ENCODE measurements at regions not wholly inside any gene's neighbourhood (a gene's known extent, or its start where the extent isn't known, plus 50 kb on each side); places are given as distances from the start of the nearest gene placed in this dataset.

DNA sequence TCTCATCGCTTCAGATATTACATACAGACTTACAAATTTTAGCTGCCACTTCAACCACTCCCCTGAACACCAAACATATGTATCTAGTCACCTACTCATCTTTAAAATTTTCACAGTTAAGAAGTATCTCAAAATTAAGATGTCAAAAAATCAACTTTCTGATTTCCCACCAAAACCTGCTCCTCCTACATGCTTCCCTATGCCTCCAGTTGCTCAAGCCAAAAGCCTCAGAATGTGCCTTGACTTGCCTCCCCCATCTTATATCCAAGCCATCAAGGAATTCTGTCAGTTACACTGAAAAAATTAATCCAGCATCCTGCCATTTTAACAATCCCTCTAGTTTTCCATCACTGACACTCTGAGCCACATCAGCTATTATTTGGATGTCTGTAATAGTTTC, 85.0 kb downstream of the SPRY2 start:
- ChIA-PET CTCF (interaction anchor here (1.0 to 1.8 kb wide), 2 partner anchors 12 to 21 kb away, joined by 3 to 7 read pairs; no protein-coding TSS in a partner anchor), RAD21 (ENCODE audit: unreplicated experiment) (interaction anchor here (0.7 to 2.3 kb wide), 5 partner anchors 50 to 207 kb away, joined by 3 to 8 read pairs (median 4); no protein-coding TSS in a partner anchor), SMC1A (ENCODE audit: uncharacterized antibody, unreplicated experiment) (interaction anchor here (0.5 to 3.0 kb wide), 10 partner anchors 8 to 828 kb away, joined by 3 to 28 read pairs (median 4); no protein-coding TSS in a partner anchor), POLR2A (no interaction called here)
- Histone ChIP-seq H3K27ac (ENCODE audit: control insufficient read depth, insufficient read depth) (peak overlapping the region; percentile 15), H3K9ac (ENCODE audit: control insufficient read depth, insufficient read depth, low read length) (no peak overlapping the region), H4K20me1 (ENCODE audit: control insufficient read depth, insufficient read depth) (no peaks in the 10 kb centered on the region), H3K27me3 (replicated peaks in 1 of 2; ENCODE audit: control insufficient read depth in 2 of 2, insufficient read depth in 2 of 2, low read length in 1 of 2) (no peaks in the 10 kb centered on the region), H3K4me3 (no peak overlapping the region), H3K4me2 (ENCODE audit: control insufficient read depth, insufficient read depth) (no peak overlapping the region), H3K79me2 (ENCODE audit: control insufficient read depth, insufficient read depth, low read length) (no peaks in the 10 kb centered on the region), H3K4me1 (ENCODE audit: control insufficient read depth, insufficient read depth, low read length) (peaks cover 9% of the 10 kb centered on the region; the same call in 1 of the 2 replicates), H3K36me3 (ENCODE audit: control insufficient read depth in 2 of 2, insufficient read depth in 2 of 2, low read length in 1 of 2) (no peaks in the 10 kb centered on the region), H2AFZ (ENCODE audit: control insufficient read depth, low read depth, low read length) (no peak overlapping the region), H3K9me3 (replicated peaks; ENCODE audit: control insufficient read depth, insufficient read depth, low read length) (peaks cover 2% of the 10 kb centered on the region; the same call in 2 of the 3 replicates)
- BruUV-seq (replicated peaks), result no TSS peak
- FAIRE-seq (no peak), ATAC-seq (no peak), DNase-seq (ENCODE audit: low read depth, low spot score) (no peak)
- in situ Hi-C loops (cut with MboI), result no loop called here
- intact Hi-C loops (cut with micrococcal nuclease; ENCODE audit: unreplicated experiment), result loop anchor here (2.0 to 10.0 kb wide), 4 partner anchors 51 to 441 kb away; partner anchors contain the start of gene SPRY2
- WGBS (ENCODE audit: insufficient coverage, insufficient replicate concordance, low lambda C conversion rate, missing lambda C conversion rate), result 13% methylated on average over 1 of the region's 1 CpG
- TF ChIP-seq SRF (IDR thresholded peaks at IDR 0.05; ENCODE audit: low read depth in 2 of 2, low read length in 2 of 2), result no peak
- TF ChIP-seq, protein P1, sequence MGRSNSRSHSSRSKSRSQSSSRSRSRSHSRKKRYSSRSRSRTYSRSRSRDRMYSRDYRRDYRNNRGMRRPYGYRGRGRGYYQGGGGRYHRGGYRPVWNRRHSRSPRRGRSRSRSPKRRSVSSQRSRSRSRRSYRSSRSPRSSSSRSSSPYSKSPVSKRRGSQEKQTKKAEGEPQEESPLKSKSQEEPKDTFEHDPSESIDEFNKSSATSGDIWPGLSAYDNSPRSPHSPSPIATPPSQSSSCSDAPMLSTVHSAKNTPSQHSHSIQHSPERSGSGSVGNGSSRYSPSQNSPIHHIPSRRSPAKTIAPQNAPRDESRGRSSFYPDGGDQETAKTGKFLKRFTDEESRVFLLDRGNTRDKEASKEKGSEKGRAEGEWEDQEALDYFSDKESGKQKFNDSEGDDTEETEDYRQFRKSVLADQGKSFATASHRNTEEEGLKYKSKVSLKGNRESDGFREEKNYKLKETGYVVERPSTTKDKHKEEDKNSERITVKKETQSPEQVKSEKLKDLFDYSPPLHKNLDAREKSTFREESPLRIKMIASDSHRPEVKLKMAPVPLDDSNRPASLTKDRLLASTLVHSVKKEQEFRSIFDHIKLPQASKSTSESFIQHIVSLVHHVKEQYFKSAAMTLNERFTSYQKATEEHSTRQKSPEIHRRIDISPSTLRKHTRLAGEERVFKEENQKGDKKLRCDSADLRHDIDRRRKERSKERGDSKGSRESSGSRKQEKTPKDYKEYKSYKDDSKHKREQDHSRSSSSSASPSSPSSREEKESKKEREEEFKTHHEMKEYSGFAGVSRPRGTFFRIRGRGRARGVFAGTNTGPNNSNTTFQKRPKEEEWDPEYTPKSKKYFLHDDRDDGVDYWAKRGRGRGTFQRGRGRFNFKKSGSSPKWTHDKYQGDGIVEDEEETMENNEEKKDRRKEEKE (IDR thresholded peaks at IDR 0.05), result no peak
- TF ChIP-seq, protein P2, sequence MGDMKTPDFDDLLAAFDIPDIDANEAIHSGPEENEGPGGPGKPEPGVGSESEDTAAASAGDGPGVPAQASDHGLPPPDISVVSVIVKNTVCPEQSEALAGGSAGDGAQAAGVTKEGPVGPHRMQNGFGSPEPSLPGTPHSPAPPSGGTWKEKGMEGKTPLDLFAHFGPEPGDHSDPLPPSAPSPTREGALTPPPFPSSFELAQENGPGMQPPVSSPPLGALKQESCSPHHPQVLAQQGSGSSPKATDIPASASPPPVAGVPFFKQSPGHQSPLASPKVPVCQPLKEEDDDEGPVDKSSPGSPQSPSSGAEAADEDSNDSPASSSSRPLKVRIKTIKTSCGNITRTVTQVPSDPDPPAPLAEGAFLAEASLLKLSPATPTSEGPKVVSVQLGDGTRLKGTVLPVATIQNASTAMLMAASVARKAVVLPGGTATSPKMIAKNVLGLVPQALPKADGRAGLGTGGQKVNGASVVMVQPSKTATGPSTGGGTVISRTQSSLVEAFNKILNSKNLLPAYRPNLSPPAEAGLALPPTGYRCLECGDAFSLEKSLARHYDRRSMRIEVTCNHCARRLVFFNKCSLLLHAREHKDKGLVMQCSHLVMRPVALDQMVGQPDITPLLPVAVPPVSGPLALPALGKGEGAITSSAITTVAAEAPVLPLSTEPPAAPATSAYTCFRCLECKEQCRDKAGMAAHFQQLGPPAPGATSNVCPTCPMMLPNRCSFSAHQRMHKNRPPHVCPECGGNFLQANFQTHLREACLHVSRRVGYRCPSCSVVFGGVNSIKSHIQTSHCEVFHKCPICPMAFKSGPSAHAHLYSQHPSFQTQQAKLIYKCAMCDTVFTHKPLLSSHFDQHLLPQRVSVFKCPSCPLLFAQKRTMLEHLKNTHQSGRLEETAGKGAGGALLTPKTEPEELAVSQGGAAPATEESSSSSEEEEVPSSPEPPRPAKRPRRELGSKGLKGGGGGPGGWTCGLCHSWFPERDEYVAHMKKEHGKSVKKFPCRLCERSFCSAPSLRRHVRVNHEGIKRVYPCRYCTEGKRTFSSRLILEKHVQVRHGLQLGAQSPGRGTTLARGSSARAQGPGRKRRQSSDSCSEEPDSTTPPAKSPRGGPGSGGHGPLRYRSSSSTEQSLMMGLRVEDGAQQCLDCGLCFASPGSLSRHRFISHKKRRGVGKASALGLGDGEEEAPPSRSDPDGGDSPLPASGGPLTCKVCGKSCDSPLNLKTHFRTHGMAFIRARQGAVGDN (IDR thresholded peaks at IDR 0.05), result no peak
- no peak for TF ChIP-seq CREB1 (IDR thresholded peaks at IDR 0.05; ENCODE audit: low read depth)
- no peak for TF ChIP-seq NR2F1 (conservative IDR thresholded peaks at IDR 0.05)
- TF ChIP-seq, protein P3, sequence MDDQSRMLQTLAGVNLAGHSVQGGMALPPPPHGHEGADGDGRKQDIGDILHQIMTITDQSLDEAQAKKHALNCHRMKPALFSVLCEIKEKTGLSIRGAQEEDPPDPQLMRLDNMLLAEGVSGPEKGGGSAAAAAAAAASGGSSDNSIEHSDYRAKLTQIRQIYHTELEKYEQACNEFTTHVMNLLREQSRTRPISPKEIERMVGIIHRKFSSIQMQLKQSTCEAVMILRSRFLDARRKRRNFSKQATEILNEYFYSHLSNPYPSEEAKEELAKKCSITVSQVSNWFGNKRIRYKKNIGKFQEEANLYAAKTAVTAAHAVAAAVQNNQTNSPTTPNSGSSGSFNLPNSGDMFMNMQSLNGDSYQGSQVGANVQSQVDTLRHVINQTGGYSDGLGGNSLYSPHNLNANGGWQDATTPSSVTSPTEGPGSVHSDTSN (IDR thresholded peaks at IDR 0.05; ENCODE audit: insufficient replicate concordance, low read depth, low read length), result no peak
- TF ChIP-seq, protein P4, sequence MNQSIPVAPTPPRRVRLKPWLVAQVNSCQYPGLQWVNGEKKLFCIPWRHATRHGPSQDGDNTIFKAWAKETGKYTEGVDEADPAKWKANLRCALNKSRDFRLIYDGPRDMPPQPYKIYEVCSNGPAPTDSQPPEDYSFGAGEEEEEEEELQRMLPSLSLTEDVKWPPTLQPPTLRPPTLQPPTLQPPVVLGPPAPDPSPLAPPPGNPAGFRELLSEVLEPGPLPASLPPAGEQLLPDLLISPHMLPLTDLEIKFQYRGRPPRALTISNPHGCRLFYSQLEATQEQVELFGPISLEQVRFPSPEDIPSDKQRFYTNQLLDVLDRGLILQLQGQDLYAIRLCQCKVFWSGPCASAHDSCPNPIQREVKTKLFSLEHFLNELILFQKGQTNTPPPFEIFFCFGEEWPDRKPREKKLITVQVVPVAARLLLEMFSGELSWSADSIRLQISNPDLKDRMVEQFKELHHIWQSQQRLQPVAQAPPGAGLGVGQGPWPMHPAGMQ (IDR thresholded peaks at IDR 0.05; ENCODE audit: borderline replicate concordance), result no peak
- no peak for TF ChIP-seq ZSCAN29 (IDR thresholded peaks at IDR 0.05)
- TF ChIP-seq ASH2L (IDR thresholded peaks at IDR 0.05; ENCODE audit: borderline replicate concordance, low read depth), result no peak
- TF ChIP-seq SMARCA5 (IDR thresholded peaks at IDR 0.05), result no peak
- TF ChIP-seq, protein P5, sequence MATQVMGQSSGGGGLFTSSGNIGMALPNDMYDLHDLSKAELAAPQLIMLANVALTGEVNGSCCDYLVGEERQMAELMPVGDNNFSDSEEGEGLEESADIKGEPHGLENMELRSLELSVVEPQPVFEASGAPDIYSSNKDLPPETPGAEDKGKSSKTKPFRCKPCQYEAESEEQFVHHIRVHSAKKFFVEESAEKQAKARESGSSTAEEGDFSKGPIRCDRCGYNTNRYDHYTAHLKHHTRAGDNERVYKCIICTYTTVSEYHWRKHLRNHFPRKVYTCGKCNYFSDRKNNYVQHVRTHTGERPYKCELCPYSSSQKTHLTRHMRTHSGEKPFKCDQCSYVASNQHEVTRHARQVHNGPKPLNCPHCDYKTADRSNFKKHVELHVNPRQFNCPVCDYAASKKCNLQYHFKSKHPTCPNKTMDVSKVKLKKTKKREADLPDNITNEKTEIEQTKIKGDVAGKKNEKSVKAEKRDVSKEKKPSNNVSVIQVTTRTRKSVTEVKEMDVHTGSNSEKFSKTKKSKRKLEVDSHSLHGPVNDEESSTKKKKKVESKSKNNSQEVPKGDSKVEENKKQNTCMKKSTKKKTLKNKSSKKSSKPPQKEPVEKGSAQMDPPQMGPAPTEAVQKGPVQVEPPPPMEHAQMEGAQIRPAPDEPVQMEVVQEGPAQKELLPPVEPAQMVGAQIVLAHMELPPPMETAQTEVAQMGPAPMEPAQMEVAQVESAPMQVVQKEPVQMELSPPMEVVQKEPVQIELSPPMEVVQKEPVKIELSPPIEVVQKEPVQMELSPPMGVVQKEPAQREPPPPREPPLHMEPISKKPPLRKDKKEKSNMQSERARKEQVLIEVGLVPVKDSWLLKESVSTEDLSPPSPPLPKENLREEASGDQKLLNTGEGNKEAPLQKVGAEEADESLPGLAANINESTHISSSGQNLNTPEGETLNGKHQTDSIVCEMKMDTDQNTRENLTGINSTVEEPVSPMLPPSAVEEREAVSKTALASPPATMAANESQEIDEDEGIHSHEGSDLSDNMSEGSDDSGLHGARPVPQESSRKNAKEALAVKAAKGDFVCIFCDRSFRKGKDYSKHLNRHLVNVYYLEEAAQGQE (IDR thresholded peaks at IDR 0.05; ENCODE audit: low read depth, low read length), result no peak

Measured in GM12878 (cell line).